ENCODE measurements at regions not wholly inside any gene's neighbourhood (a gene's known extent, or its start where the extent isn't known, plus 50 kb on each side); places are given as distances from the start of the nearest gene placed in this dataset.

DNA sequence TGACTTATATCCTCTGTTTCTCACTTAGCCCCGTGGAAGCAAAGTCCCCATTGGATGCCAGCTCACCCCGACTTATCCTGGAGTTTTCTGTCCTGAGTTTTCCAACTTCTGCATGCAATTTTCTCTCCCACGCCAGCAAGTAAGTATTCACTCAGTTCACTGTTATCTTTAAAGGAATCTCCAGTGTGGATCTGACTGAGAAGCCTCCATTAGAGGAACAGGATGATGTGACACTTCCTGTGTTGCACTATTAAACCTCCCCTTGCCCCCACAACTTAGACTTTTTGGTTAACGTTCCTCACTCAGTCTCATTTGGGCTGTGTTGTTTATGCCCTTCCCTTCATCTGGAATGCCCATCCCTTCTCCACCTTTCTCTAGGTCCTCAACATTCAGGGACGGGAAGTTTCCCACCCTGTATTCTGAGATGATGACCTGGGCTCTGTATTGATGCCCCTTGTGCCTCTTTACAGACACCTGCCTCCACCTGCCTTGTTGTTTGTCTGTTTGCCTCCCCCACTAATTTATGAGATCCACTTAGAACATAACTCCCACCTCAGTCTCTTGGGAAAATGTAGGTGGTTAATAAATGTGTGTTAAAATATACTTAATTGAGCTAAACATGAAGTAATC, 536.1 kb upstream of the RAB6C start:
- DNase-seq (ENCODE audit: low read depth, low spot score) (no peak), FAIRE-seq (no peak)
- Histone ChIP-seq H3K27ac (ENCODE audit: control insufficient read depth, insufficient read depth, low read length) (no peak overlapping the region), H3K9ac (ENCODE audit: control insufficient read depth, extremely low read depth, insufficient read depth, low read length) (no peak overlapping the region), H3K4me1 (ENCODE audit: control insufficient read depth, extremely low read depth, insufficient read depth, low read length) (no peaks in the 10 kb centered on the region), H3K4me3 (ENCODE audit: control insufficient read depth in 2 of 3, extremely low read depth in 1 of 3, insufficient read depth in 2 of 3, low read depth in 1 of 3, low read length in 3 of 3) (no peak overlapping the region), H3K9me1 (ENCODE audit: control insufficient read depth, extremely low read depth, insufficient read depth, low read length) (no peaks in the 10 kb centered on the region), H3K27me3 (ENCODE audit: control insufficient read depth, extremely low read depth, insufficient read depth, low read length) (no peaks in the 10 kb centered on the region), H3K79me2 (ENCODE audit: control insufficient read depth, insufficient read depth, low read length) (no peaks in the 10 kb centered on the region), H3K9me3 (ENCODE audit: control insufficient read depth, low read depth, low read length) (no peaks in the 10 kb centered on the region), H2AFZ (ENCODE audit: control insufficient read depth, low read length) (no peak overlapping the region), H3K36me3 (ENCODE audit: control insufficient read depth in 2 of 2, extremely low read depth in 1 of 2, insufficient read depth in 2 of 2, low read length in 2 of 2) (no peaks in the 10 kb centered on the region), H3K4me2 (ENCODE audit: control insufficient read depth, extremely low read depth, insufficient read depth, low read depth, low read length) (no peak overlapping the region), H4K20me1 (ENCODE audit: control insufficient read depth, extremely low read depth, insufficient read depth, low read length) (no peaks in the 10 kb centered on the region)
- no peak for TF ChIP-seq EZH2 (IDR thresholded peaks at IDR 0.05; ENCODE audit: low read length)
- no peak for TF ChIP-seq CTCF (optimal IDR thresholded peaks at IDR 0.05 in 1 of 3, IDR thresholded peaks at IDR 0.05 in 1 of 3, conservative IDR thresholded peaks at IDR 0.05 in 1 of 3; ENCODE audit: extremely low read depth in 1 of 3, insufficient read depth in 2 of 3, low read length in 3 of 3)
- dilution Hi-C loops (cut with MboI; ENCODE audit: extremely low pct_ligation_motif_present, low sequenced_read_pairs), result no loop called here

DNA sequence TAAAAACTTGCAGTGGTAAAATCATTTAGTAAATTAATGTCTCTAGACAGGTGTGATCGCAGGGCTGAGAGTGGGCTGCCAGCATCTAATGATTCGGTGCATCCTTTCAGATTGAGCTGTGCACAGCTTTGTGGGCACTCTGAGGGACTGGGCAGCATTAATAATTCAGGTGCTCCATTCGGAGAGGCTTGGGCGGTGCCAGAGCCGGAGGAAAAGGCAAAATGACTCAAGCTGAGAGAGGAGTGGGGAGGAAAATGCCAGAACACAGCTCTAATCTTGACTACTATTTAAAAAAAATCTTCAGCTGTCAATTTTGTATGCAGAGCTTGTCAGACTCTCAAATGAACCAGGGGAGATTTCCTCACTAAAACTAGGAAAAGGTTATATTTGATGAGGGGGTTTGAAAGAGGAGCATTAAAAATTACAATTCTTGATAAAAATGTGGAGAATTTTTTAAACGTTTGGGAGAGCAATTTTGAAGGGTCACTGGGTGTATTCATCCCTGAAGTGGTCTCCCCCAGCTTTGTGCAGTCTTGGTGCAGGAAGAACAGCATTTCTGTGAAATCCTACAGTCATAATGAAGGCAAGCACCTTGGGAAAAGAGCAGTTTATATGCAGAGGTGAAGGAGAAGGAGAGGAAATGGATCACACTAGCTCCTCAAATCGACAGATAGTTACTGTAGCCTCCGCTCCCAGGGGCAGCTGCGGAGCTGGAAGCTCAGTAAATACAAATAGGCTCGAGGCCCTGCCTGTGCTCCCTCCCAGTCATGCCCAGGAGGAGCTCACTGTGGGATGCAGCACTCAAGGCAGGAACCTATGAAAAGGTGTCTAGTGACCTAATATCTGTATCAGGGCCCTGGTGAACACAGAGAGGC, 535.4 kb upstream of the RAB6C start:
- no peak for FAIRE-seq

More for the DNA sequence above, 535.4 kb upstream of the RAB6C start:
- Histone ChIP-seq H4K20me1 (ENCODE audit: control insufficient read depth, extremely low read depth, insufficient read depth, low read length) (no peaks in the 10 kb centered on the region), H3K9me1 (ENCODE audit: control insufficient read depth, extremely low read depth, insufficient read depth, low read length) (no peaks in the 10 kb centered on the region), H3K4me2 (ENCODE audit: control insufficient read depth, extremely low read depth, insufficient read depth, low read depth, low read length) (no peak overlapping the region), H2AFZ (ENCODE audit: control insufficient read depth, low read length) (no peak overlapping the region), H3K4me1 (ENCODE audit: control insufficient read depth, extremely low read depth, insufficient read depth, low read length) (no peaks in the 10 kb centered on the region), H3K9me3 (ENCODE audit: control insufficient read depth, low read depth, low read length) (no peaks in the 10 kb centered on the region), H3K9ac (ENCODE audit: control insufficient read depth, extremely low read depth, insufficient read depth, low read length) (no peak overlapping the region), H3K36me3 (ENCODE audit: control insufficient read depth in 2 of 2, extremely low read depth in 1 of 2, insufficient read depth in 2 of 2, low read length in 2 of 2) (no peaks in the 10 kb centered on the region), H3K27ac (ENCODE audit: control insufficient read depth, insufficient read depth, low read length) (no peak overlapping the region), H3K79me2 (ENCODE audit: control insufficient read depth, insufficient read depth, low read length) (no peaks in the 10 kb centered on the region), H3K27me3 (ENCODE audit: control insufficient read depth, extremely low read depth, insufficient read depth, low read length) (no peaks in the 10 kb centered on the region), H3K4me3 (ENCODE audit: control insufficient read depth in 2 of 3, extremely low read depth in 1 of 3, insufficient read depth in 2 of 3, low read depth in 1 of 3, low read length in 3 of 3) (no peak overlapping the region)
- dilution Hi-C loops (cut with MboI; ENCODE audit: extremely low pct_ligation_motif_present, low sequenced_read_pairs), result no loop called here
- DNase-seq (ENCODE audit: low read depth, low spot score), result no peak
- TF ChIP-seq CTCF (optimal IDR thresholded peaks at IDR 0.05 in 1 of 3, IDR thresholded peaks at IDR 0.05 in 1 of 3, conservative IDR thresholded peaks at IDR 0.05 in 1 of 3; ENCODE audit: extremely low read depth in 1 of 3, insufficient read depth in 2 of 3, low read length in 3 of 3), result no peak
- no peak for TF ChIP-seq EZH2 (IDR thresholded peaks at IDR 0.05; ENCODE audit: low read length)
